Body of pancreas (tissue), 4 donors: ENCODE measurements at regions not wholly inside any gene's neighbourhood (a gene's known extent, or its start where the extent isn't known, plus 50 kb on each side); places are given as distances from the start of the nearest gene placed in this dataset.

Source experiments
- ATAC-seq: fragments of 150-250 bp; one replicate; pipeline ENCODE4 v1.9.1; 2016
- DNase-seq, 4 donors: peaks; one replicate each; pipeline ENCODE4 v3.0.0-alpha.2; 2019
- H3K27ac ChIP-seq, 4 donors: fragments of 200-600 bp; sonication (generic); 1 replicate in 3 of 4; 2 replicates in 1 of 4; pipeline versions ENCODE4 v1.5.1 to v1.6.1; 2016 to 2019; ENCODE audit warnings: mild to moderate bottlenecking in 1 of 4, mixed read lengths in 1 of 4, moderate library complexity in 1 of 4
- H3K27me3 ChIP-seq, 2 donors: fragments of 200-600 bp; sonication (generic); one replicate each; pipeline ENCODE4 v1.6.0; 2016; ENCODE audit warnings: mild to moderate bottlenecking in 1 of 2
- H3K36me3 ChIP-seq, 2 donors: fragments of 200-600 bp; sonication (generic); replicated peaks in 1 of 2; 2 replicates each; pipeline ENCODE4 v1.5.1; 2016; ENCODE audit warnings: low read depth in 2 of 2; ENCODE audit not compliant: insufficient read depth in 1 of 2
- H3K4me1 ChIP-seq: fragments of 200-600 bp; sonication (generic); one replicate; pipeline ENCODE4 v1.6.0; 2016
- H3K4me3 ChIP-seq, 2 donors: fragments of 200-600 bp; sonication (generic); 1 replicate in 1 of 2; 2 replicates in 1 of 2; pipeline ENCODE4 v1.5.1; 2016 to 2019
- H3K9me3 ChIP-seq, 3 donors: fragments of 200-600 bp; sonication (generic); 1 replicate in 2 of 3; 2 replicates in 1 of 3; pipeline ENCODE4 v1.5.1; 2016
- CTCF ChIP-seq, 7 experiments: fragments of 450-650 bp in 4 of 7; fragments of 200-600 bp in 3 of 7; sonication (generic) in 3 of 7; IDR thresholded peaks; one replicate each; pipeline ENCODE4 v1.5.1; 2016 to 2019; ENCODE audit warnings: antibody characterized with exemption in 7 of 7
- POLR2A ChIP-seq, 3 donors: fragments of 450-650 bp; IDR thresholded peaks; one replicate each; pipeline ENCODE4 v1.6.1; 2016; ENCODE audit warnings: antibody characterized with exemption in 3 of 3, mild to moderate bottlenecking in 2 of 3
- WGBS, 2 donors: methylation state at CpG; one replicate each; pipeline ENCODE4 v1.1.5; 2017; 5-methylcytosine and 5-hydroxymethylcytosine counted together
- intact Hi-C: fragments of 100-400 bp; cut with DNase I; formaldehyde crosslinking; loops from one replicate; pipeline ENCODE4 v1.15.1; 2023

GRCh38 chr10:44216073-44216472 lies 168.8 kb downstream of the CXCL12 start:
- Histone ChIP-seq H3K27ac (no peak overlapping the region), H3K4me1 (no peaks in the 10 kb centered on the region), H3K9me3 (no peaks in the 10 kb centered on the region), H3K36me3 (no peaks in the 10 kb centered on the region), H3K27me3 (no peaks in the 10 kb centered on the region), H3K4me3 (no peak overlapping the region)
- WGBS, 2 donors, result 72 to 75% methylated on average over 2 of the region's 2 CpGs
- intact Hi-C loops, result no loop called here
- DNase-seq (no peak), ATAC-seq (no peak)
- TF ChIP-seq CTCF (IDR thresholded peaks at IDR 0.05) (no peak), POLR2A (IDR thresholded peaks at IDR 0.05) (no peak)

GRCh38 chr10:44209811-44210210 lies 175.1 kb downstream of the CXCL12 start:
- Histone ChIP-seq H3K27ac (no peak overlapping the region), H3K9me3 (no peaks in the 10 kb centered on the region), H3K36me3 (no peaks in the 10 kb centered on the region), H3K27me3 (no peaks in the 10 kb centered on the region), H3K4me3 (no peak overlapping the region), H3K4me1 (no peaks in the 10 kb centered on the region)
- ATAC-seq (no peak), DNase-seq (no peak)
- 73 to 82% methylated on average over 4 of the region's 4 CpGs for WGBS, 2 donors
- TF ChIP-seq POLR2A (IDR thresholded peaks at IDR 0.05) (no peak), CTCF (IDR thresholded peaks at IDR 0.05) (no peak)
- intact Hi-C loops, result no loop called here

- no peaks in the 10 kb centered on the region for H3K36me3 ChIP-seq
- no peak overlapping the region for H3K4me3 ChIP-seq
- H3K9me3 ChIP-seq, result no peaks in the 10 kb centered on the region
- ATAC-seq (no peak), DNase-seq (no peak)
- no peak for TF ChIP-seq CTCF (IDR thresholded peaks at IDR 0.05)
- no peak for TF ChIP-seq POLR2A (IDR thresholded peaks at IDR 0.05)
- no peaks in the 10 kb centered on the region for H3K27me3 ChIP-seq
- 92 to 98% methylated on average over 6 to 9 of the region's 9 CpGs for WGBS, 2 donors
- no peaks in the 10 kb centered on the region for H3K4me1 ChIP-seq
- H3K27ac ChIP-seq, result no peak overlapping the region
- intact Hi-C loops, result no loop called here
These were observed 177.7 kb downstream of the CXCL12 start for GRCh38 chr10:44207160-44207559.

GRCh38 chr10:44206127-44206818 lies 178.6 kb downstream of the CXCL12 start:
- TF ChIP-seq CTCF (IDR thresholded peaks at IDR 0.05) (no peak), POLR2A (IDR thresholded peaks at IDR 0.05) (no peak)
- ATAC-seq (no peak), DNase-seq (no peak)
- H3K27ac ChIP-seq, result no peak overlapping the region
- no peak overlapping the region for H3K4me3 ChIP-seq
- intact Hi-C loops, result no loop called here
- H3K9me3 ChIP-seq, result no peaks in the 10 kb centered on the region
- 84 to 88% methylated on average over 11 to 25 of the region's 25 CpGs for WGBS, 2 donors
- H3K4me1 ChIP-seq, result no peaks in the 10 kb centered on the region
- no peaks in the 10 kb centered on the region for H3K36me3 ChIP-seq
- no peaks in the 10 kb centered on the region for H3K27me3 ChIP-seq

- Histone ChIP-seq H3K36me3 (no peaks in the 10 kb centered on the region), H3K27me3 (no peaks in the 10 kb centered on the region), H3K4me1 (no peaks in the 10 kb centered on the region), H3K9me3 (no peaks in the 10 kb centered on the region), H3K27ac (no peak overlapping the region), H3K4me3 (no peak overlapping the region)
- TF ChIP-seq POLR2A (IDR thresholded peaks at IDR 0.05) (no peak), CTCF (IDR thresholded peaks at IDR 0.05) (no peak)
- ATAC-seq (no peak), DNase-seq (no peak)
- WGBS, 2 donors, result 51 to 62% methylated on average over 3 of the region's 3 CpGs
- intact Hi-C loops, result no loop called here
These were observed 179.8 kb downstream of the CXCL12 start for GRCh38 chr10:44205067-44205466.
